Neural cell (in vitro differentiated cells): ENCODE measurements at regions not wholly inside any gene's neighbourhood (a gene's known extent, or its start where the extent isn't known, plus 50 kb on each side); places are given as distances from the start of the nearest gene placed in this dataset.

Experiments
- H2AFZ ChIP-seq: fragments of 200-600, 300-800 bp; sonication (generic), shearing (Covaris generic); 2 replicates; pipeline ENCODE4 v1.6.0; 2014; ENCODE audit warnings: low read depth, mild to moderate bottlenecking, antibody characterized with exemption, low read length, moderate library complexity
- H3F3A ChIP-seq: fragments of 200-600 bp; shearing (Covaris generic); 2 replicates; pipeline ENCODE4 v1.6.1; 2016; ENCODE audit warnings: mild to moderate bottlenecking, moderate library complexity, mixed read lengths, antibody characterized with exemption, low read length; ENCODE audit not compliant: insufficient read depth, poor library complexity, severe bottlenecking
- H3K27ac ChIP-seq: fragments of 200-600, 300-800 bp; sonication (generic), shearing (Covaris generic); 2 replicates; pipeline ENCODE4 v1.5.1; 2014; ENCODE audit warnings: mild to moderate bottlenecking, low read length, moderate library complexity
- H3K27me3 ChIP-seq: fragments of 300-800, 200-600 bp; sonication (generic), shearing (Covaris generic); 2 replicates; pipeline ENCODE4 v1.6.0; 2014; ENCODE audit warnings: mild to moderate bottlenecking, low read depth, low read length, moderate library complexity; ENCODE audit not compliant: insufficient read depth
- H3K36me3 ChIP-seq: fragments of 300-800, 200-600 bp; sonication (generic), shearing (Covaris generic); 2 replicates; pipeline ENCODE4 v1.5.1; 2014; ENCODE audit warnings: mild to moderate bottlenecking, antibody characterized with exemption, low read length, moderate library complexity; ENCODE audit not compliant: insufficient read depth
- H3K4me2 ChIP-seq: fragments of 300-800, 200-600 bp; sonication (generic), shearing (Covaris generic); 2 replicates; pipeline ENCODE4 v1.6.0; 2014; ENCODE audit warnings: mild to moderate bottlenecking, low read length
- H3K4me3 ChIP-seq: fragments of 300-800, 200-600 bp; sonication (generic), shearing (Covaris generic); 2 replicates; pipeline ENCODE4 v1.5.1; 2014; ENCODE audit warnings: mild to moderate bottlenecking, low read length, moderate library complexity
- H3K79me2 ChIP-seq: fragments of 200-600 bp; shearing (Covaris generic); replicated peaks from 2 replicates; pipeline ENCODE4 v1.6.0; 2014; ENCODE audit warnings: mild to moderate bottlenecking, low read length, moderate library complexity; ENCODE audit not compliant: insufficient read depth
- H3K9ac ChIP-seq: fragments of 300-800, 200-600 bp; sonication (generic), shearing (Covaris generic); 2 replicates; pipeline ENCODE4 v1.6.1; 2016; ENCODE audit warnings: mild to moderate bottlenecking, low read length, mixed read lengths
- H3K9me2 ChIP-seq: fragments of 200-600 bp; shearing (Covaris generic); 2 replicates; pipeline ENCODE4 v1.6.1; 2016; ENCODE audit warnings: mild to moderate bottlenecking, low read length, mixed read lengths; ENCODE audit not compliant: insufficient read depth
- H3K9me3 ChIP-seq: fragments of 200-600, 300-800 bp; sonication (generic), shearing (Covaris generic); 2 replicates; pipeline ENCODE4 v1.6.1; 2016; ENCODE audit warnings: mild to moderate bottlenecking, mixed run types, low read length, moderate library complexity, mixed read lengths
- H4K20me1 ChIP-seq: fragments of 200-600 bp; shearing (Covaris generic); 2 replicates; pipeline ENCODE4 v1.6.1; 2016; ENCODE audit warnings: mild to moderate bottlenecking, mixed run types; ENCODE audit not compliant: insufficient read depth
- CTCF ChIP-seq: fragments of 450-650 bp; IDR thresholded peaks from 2 replicates; pipeline ENCODE4 v1.5.1; 2014; ENCODE audit warnings: antibody characterized with exemption, mild to moderate bottlenecking, moderate library complexity; ENCODE audit not compliant: poor library complexity, severe bottlenecking
- EP300 ChIP-seq: fragments of 450-650 bp; conservative IDR thresholded peaks from 2 replicates; pipeline ENCODE4 v1.6.1; 2014; ENCODE audit warnings: antibody characterized with exemption, mild to moderate bottlenecking, moderate library complexity; ENCODE audit not compliant: poor library complexity, severe bottlenecking
- EZH2 ChIP-seq: fragments of 200-600, 300-800 bp; shearing (Covaris generic), sonication (generic); IDR thresholded peaks from 2 replicates; pipeline ENCODE4 v1.6.1; 2014; ENCODE audit warnings: antibody characterized with exemption, low read length, borderline replicate concordance, mild to moderate bottlenecking; ENCODE audit not compliant: insufficient read depth, poor library complexity, severe bottlenecking
- MXI1 ChIP-seq: fragments of 450-650 bp; conservative IDR thresholded peaks from 2 replicates; pipeline ENCODE4 v1.6.1; 2014; ENCODE audit warnings: antibody characterized with exemption, mild to moderate bottlenecking; ENCODE audit not compliant: poor library complexity, severe bottlenecking
- POLR2AphosphoS5 ChIP-seq: IDR thresholded peaks from 2 replicates; pipeline ENCODE4 v1.6.1; 2012
- RAD21 ChIP-seq: fragments of 450-650 bp; conservative IDR thresholded peaks from 2 replicates; pipeline ENCODE4 v1.6.1; 2014; ENCODE audit warnings: antibody characterized with exemption, mild to moderate bottlenecking, moderate library complexity
- REST ChIP-seq: IDR thresholded peaks from 2 replicates; pipeline ENCODE4 v1.6.1; 2012; ENCODE audit warnings: borderline replicate concordance
- SMC3 ChIP-seq: fragments of 450-650 bp; conservative IDR thresholded peaks from 2 replicates; pipeline ENCODE4 v1.6.1; 2014; ENCODE audit warnings: antibody characterized with exemption, mild to moderate bottlenecking, moderate library complexity; ENCODE audit not compliant: poor library complexity
- TAF1 ChIP-seq: IDR thresholded peaks from 2 replicates; pipeline ENCODE4 v1.6.1; 2012; ENCODE audit warnings: low read depth

- Histone ChIP-seq H3F3A (no peaks in the 10 kb centered on the region), H3K9me2 (no peaks in the 10 kb centered on the region), H3K4me3 (no peak overlapping the region), H3K4me2 (no peak overlapping the region), H3K79me2 (no peaks in the 10 kb centered on the region), H3K27ac (no peak overlapping the region), H3K36me3 (no peaks in the 10 kb centered on the region), H3K9ac (no peak overlapping the region), H3K27me3 (no peaks in the 10 kb centered on the region), H4K20me1 (no peaks in the 10 kb centered on the region), H2AFZ (no peak overlapping the region), H3K9me3 (no peaks in the 10 kb centered on the region)
- TF ChIP-seq MXI1 (no peak), SMC3 (no peak), EZH2 (no peak), RAD21 (no peak), TAF1 (no peak), POLR2AphosphoS5 (no peak)
Measured at GRCh38 chr15:29896062-29896461, 73.8 kb upstream of the TJP1 start.

GRCh38 chr15:29891096-29891457 is 68.8 kb upstream of the TJP1 start:
- H3K9me2 ChIP-seq = no peaks in the 10 kb centered on the region
- H3F3A ChIP-seq = no peaks in the 10 kb centered on the region
- no peaks in the 10 kb centered on the region for H3K9me3 ChIP-seq
- no peak overlapping the region for H3K4me3 ChIP-seq
- H3K4me2 ChIP-seq = no peak overlapping the region
- no peaks in the 10 kb centered on the region for H3K27me3 ChIP-seq
- no peak overlapping the region for H3K27ac ChIP-seq
- H3K36me3 ChIP-seq = no peaks in the 10 kb centered on the region
- TF ChIP-seq TAF1 (no peak), MXI1 (no peak), EP300 (no peak)
- H4K20me1 ChIP-seq = no peaks in the 10 kb centered on the region
- H2AFZ ChIP-seq = no peak overlapping the region
- H3K79me2 ChIP-seq = no peaks in the 10 kb centered on the region
- H3K9ac ChIP-seq = no peak overlapping the region

- Histone ChIP-seq H3K9me2 (no peaks in the 10 kb centered on the region), H3K4me3 (no peak overlapping the region), H3K27me3 (no peaks in the 10 kb centered on the region), H3K4me2 (no peak overlapping the region), H3K27ac (no peak overlapping the region), H3K36me3 (no peaks in the 10 kb centered on the region), H3K9me3 (no peaks in the 10 kb centered on the region), H2AFZ (no peak overlapping the region), H3K79me2 (no peaks in the 10 kb centered on the region), H4K20me1 (no peaks in the 10 kb centered on the region), H3K9ac (no peak overlapping the region), H3F3A (no peaks in the 10 kb centered on the region)
- TF ChIP-seq EZH2 (no peak), MXI1 (no peak), TAF1 (no peak)
Measured at GRCh38 chr15:29890336-29891095, 68.2 kb upstream of the TJP1 start.

- H3K36me3 ChIP-seq = no peaks in the 10 kb centered on the region
- no peak overlapping the region for H3K4me2 ChIP-seq
- H3K9ac ChIP-seq = no peak overlapping the region
- H2AFZ ChIP-seq = no peak overlapping the region
- no peaks in the 10 kb centered on the region for H4K20me1 ChIP-seq
- no peak overlapping the region for H3K27ac ChIP-seq
- H3K27me3 ChIP-seq = no peaks in the 10 kb centered on the region
- H3K9me3 ChIP-seq = no peaks in the 10 kb centered on the region
- no peak for TF ChIP-seq TAF1
- no peak for TF ChIP-seq REST
- no peak for TF ChIP-seq SMC3
- TF ChIP-seq RAD21 = no peak
- no peak for TF ChIP-seq MXI1
- TF ChIP-seq CTCF = no peak
- no peak for TF ChIP-seq POLR2AphosphoS5
- no peak for TF ChIP-seq EP300
- TF ChIP-seq EZH2 = no peak
- H3K9me2 ChIP-seq = no peaks in the 10 kb centered on the region
- H3K4me3 ChIP-seq = no peak overlapping the region
- no peaks in the 10 kb centered on the region for H3F3A ChIP-seq
- no peaks in the 10 kb centered on the region for H3K79me2 ChIP-seq
Measured at GRCh38 chr15:29889542-29890329, 67.5 kb upstream of the TJP1 start.
